GM19468 (cell line): ENCODE measurements at regions not wholly inside any gene's neighbourhood (a gene's known extent, or its start where the extent isn't known, plus 50 kb on each side); places are given as distances from the start of the nearest gene placed in this dataset.
"Not testable (repeated sequence)": the region's sequence is repeated elsewhere in the genome, so short reads cannot be mapped to it uniquely, and the experiment has no call there.

Source experiments
- ATAC-seq: cut with Tn5 transposase; IDR thresholded peaks from one replicate; pipeline ENCODE4 v1.9.1; 2021; ENCODE audit warnings: mild to moderate bottlenecking, moderate library complexity, moderate number of reproducible peaks; ENCODE audit not compliant: unreplicated experiment; ENCODE audit errors: extremely low read depth

DNA sequence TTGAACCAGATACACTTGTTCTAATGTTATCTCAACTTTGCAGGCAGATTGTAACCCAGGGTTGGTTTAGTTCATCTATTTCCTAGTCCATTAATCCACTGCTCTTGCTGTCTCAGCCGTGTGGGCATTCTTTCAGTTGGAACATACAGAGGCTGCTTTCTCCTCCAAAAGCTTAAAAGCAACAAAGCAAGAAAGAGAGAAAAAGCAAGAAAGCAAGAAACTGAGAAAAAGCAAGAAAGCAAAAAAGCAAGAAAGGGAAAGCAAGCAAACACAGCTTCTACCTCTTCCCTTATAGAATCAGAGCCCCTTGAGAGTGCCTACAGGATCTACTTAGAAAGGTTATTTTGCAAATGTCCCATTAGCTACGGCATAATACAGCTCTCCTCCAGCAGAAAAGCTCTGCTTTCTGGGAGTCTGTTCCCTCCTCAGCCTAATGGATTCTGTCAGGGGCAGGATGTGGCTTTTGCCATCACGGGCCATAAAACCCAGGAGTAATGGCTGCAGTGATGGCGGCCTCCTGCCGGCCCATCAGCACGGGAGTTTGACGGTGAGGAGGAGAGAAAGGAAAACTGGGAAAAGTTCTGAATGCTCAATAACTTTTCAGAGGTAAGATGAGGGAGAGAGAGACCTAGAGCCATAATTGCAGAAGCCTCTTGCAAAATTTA is 156.8 kb upstream of the JARID2 start:
- no peak for ATAC-seq

GRCh38 chr6:15089569-15090144 is 156.2 kb upstream of the JARID2 start:
- ATAC-seq = no peak

- no peak for ATAC-seq
Observed at GRCh38 chr6:15090145-15090579, 155.7 kb upstream of the JARID2 start.

DNA sequence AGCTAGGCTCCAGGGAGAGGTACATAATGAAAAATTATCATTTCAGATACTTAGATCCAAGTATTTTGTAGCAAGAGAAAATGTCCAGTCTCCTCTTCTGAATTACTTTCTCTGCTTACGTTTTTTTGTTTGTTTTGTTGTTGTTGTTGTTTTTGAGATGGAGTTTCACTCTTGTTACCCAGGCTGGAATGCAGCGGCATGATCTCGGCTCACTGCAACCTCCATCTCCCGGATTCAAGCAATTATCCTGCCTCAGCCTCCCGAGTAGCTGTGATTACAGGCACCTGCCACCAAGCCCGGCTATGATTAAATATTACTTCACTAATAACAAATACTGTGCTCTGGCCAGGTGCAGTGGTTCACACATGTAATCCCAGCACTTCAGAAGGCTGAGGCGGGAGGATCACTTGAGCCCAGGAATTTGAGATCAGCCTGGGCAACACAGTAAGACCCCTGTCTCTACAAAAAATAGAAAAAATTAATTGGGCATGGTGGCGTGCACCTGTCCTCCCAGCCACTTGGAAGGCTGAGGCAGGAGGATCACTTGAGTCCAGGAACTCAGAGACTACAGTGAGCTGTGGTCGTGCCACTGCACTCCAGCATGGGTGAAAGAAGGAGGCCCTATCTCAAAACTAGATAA is 155.0 kb upstream of the JARID2 start:
- no peak for ATAC-seq

GRCh38 chr6:15096894-15097837 is 148.7 kb upstream of the JARID2 start:
- ATAC-seq = no peak

GRCh38 chr6:15101130-15101529 is 144.7 kb upstream of the JARID2 start:
- ATAC-seq = no peak

DNA sequence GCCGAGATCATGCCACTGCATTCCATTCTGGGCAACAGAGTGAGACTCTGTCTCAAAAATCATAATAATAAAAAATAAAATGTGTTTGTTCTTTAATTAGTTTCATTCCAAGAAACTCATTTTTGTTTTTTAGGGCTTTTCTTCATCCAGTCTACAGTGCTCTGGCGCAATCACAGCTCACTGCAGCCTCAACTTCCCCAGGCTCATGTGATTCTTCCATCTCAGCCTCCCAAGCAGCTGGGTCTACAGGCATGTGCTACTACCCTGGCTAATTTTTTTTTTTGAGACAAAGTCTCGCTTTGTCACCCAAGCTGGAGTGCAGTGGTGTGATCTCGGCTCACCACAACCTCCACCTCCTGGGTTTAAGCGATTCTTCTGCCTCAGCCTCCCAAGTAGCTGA is 143.6 kb upstream of the JARID2 start:
- no peak for ATAC-seq

DNA sequence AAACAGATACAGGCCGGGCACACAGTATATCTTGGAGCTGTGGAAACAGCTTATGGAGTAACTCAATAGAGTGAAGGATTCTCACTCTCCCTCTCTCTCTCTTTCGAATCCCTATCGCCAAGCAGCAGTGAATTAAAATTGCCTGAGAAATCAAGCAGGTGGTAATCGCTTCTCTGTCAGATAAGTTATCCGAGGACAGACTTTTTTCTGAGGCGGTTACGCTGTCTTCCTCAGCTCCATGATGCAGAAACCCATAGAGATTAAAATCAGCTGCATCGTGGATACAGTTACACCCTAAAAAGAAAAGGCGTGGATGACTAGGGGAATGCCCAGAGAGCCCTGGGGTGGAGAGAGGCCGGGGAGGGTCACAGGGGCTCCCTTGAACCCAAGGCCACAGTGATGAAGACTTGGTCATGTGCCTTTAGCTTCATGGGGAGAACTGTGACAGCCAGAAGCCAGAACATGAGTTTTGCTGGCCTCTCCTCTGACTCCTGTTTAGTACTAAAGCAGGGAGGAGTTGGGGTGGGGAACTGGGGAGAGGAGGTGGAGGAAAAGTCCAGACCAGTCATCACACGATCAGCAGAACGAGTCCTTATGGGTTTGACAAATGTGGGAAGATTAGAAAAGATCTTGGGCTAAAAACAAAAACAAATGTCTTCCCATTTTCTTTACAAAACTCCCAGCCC is 138.8 kb upstream of the JARID2 start:
- ATAC-seq = no peak

DNA sequence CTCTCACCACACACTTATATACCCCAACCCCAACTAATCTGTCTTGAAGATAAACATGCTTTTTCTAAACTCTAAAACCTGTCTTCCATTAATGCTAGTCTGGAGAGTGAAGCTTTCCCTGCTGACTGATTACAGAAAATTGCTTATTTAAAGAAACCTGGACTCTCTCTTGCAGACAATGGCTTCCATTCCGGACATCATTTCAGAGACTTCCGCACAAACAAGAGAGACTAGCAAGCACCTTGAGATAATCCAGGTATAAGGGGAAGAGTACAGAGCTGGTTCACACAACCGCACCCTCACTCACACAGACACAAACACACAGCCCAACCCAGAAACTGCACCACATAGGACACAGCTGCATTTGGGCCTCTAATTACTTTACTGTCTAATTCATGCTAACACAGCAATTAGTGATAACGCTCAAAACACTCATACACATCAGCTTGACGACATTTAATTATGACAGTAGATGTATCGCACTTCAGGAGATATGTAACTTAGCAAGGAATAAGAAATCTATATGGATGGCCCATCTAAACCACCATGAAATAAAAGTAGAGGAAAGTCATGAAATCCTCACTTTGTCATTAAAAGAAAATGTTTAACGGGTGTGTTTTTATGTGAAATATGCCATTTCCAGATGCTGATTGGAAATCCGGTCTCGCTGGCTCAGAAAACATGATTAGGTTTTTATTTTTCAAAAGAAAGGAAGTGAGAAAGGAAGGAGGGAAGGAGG is 138.1 kb upstream of the JARID2 start:
- no peak for ATAC-seq

- no peak for ATAC-seq
Observed at GRCh38 chr6:15108383-15108715, 137.5 kb upstream of the JARID2 start.

DNA sequence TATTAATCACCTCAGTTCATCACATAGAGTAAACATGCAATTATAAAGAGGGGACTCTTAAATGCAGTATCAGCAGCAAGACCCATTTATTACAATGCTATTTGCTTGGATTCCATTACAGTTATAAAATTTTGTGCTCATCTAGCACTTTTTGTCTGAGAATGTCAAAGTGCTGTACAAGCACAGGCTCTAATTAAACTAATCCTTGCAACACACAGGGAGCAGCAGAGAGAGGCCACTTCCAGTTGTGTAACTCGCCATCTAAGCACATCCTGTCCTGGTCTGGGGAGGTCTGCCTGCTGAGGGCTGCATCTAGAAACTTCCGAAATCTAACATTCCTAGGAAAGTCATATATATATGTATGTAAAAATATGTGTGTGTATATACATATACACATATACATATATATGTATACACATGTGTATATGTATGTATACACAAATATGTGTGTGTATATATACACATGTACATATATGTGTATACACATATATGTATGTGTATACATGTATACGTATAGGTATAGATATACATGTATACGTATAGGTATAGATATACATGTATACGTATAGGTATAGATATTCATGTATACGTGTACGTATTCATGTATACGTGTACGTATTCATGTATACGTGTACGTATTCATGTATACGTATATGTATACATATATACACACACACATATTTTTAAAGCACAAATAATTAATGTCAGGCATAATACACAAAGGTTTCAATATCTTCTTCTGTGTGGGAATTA is 136.4 kb upstream of the JARID2 start:
- ATAC-seq = no peak

GRCh38 chr6:15110726-15111354 is 135.0 kb upstream of the JARID2 start:
- no peak for ATAC-seq

DNA sequence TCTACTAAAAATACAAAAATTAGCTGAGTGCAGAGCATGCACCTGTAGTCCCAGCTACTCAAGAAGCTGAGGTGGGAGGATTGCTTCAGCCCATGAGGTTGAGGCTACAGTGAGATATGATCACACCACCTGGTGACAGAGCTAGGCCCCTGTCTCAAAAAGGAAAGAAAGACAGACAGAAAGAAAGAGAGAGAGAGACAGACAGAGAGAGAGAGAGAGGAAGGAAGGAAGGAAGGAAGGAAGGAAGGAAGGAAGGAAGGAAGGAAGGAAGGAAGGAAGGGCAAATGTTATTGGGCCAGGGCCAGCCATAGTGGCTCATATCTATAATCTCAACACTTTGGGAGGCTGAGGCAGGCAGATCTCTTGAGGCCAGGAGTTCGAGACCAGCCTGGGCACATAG is 134.3 kb upstream of the JARID2 start:
- not testable (repeated sequence) for ATAC-seq

GRCh38 chr6:15113587-15113986 is 132.3 kb upstream of the JARID2 start:
- no peak for ATAC-seq

DNA sequence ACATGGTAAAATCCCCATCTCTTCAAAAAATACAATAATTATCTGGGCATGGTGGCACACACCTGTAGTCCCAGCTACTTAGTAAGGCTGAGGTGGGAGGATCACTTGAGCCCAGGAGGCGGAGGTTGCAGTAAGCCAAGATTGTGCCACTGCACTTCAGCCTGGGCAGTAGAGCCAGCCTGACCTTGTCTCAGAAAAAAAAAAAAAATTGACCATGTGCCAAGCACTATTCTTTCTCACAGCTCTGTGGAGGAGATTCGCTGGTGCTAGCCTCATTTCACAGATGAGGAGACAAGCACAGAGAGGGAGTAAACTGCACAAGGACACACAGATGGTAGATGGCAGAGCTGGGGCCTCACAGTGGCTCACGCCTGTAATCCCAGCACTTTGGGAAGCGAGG is 131.8 kb upstream of the JARID2 start:
- ATAC-seq = no peak

- ATAC-seq = no peak
Observed at GRCh38 chr6:15116889-15117288, 129.0 kb upstream of the JARID2 start.

GRCh38 chr6:15121443-15121842 is 124.4 kb upstream of the JARID2 start:
- ATAC-seq = no peak

- no peak for ATAC-seq
Observed at GRCh38 chr6:15121977-15122550, 123.8 kb upstream of the JARID2 start.
